DND-41 (cell line): ENCODE measurements at regions not wholly inside any gene's neighbourhood (a gene's known extent, or its start where the extent isn't known, plus 50 kb on each side); places are given as distances from the start of the nearest gene placed in this dataset.

Experiments
- ATAC-seq: fragments of 200-7000 bp; cut with Tn5 transposase; 3 replicates; pipeline ENCODE4 v1.9.1; 2021; ENCODE audit warnings: low read depth; ENCODE audit not compliant: insufficient read depth
- DNase-seq: peaks from one replicate; pipeline ENCODE4 v3.0.0-alpha.2; 2020
- H2AFZ ChIP-seq: 2 replicates; pipeline ENCODE4 v1.6.0; 2012; ENCODE audit warnings: low read depth, low read length
- H3K27ac ChIP-seq: 2 replicates; pipeline ENCODE4 v1.5.1; 2012; ENCODE audit warnings: low read length, inconsistent platforms
- H3K27me3 ChIP-seq: fragments of 200-600 bp; sonication (generic); 2 replicates; pipeline ENCODE4 v1.6.0; 2012; ENCODE audit warnings: low read length, mild to moderate bottlenecking, inconsistent platforms; ENCODE audit not compliant: insufficient read depth, poor library complexity
- H3K36me3 ChIP-seq: 2 replicates; pipeline ENCODE4 v1.5.1; 2012; ENCODE audit warnings: low read length, inconsistent platforms; ENCODE audit not compliant: insufficient read depth
- H3K4me1 ChIP-seq: 2 replicates; pipeline ENCODE4 v1.5.1; 2012; ENCODE audit warnings: mild to moderate bottlenecking, low read length; ENCODE audit not compliant: insufficient read depth
- H3K4me2 ChIP-seq: 2 replicates; pipeline ENCODE4 v1.6.0; 2012; ENCODE audit warnings: mild to moderate bottlenecking, moderate library complexity, low read length, inconsistent platforms; ENCODE audit not compliant: insufficient read depth
- H3K4me3 ChIP-seq, 2 experiments: fragments of 200-600 bp in 1 of 2; shearing (Covaris generic) in 1 of 2; 2 replicates each; pipeline ENCODE4 v1.5.1; 2012 to 2016; ENCODE audit warnings: inconsistent platforms in 2 of 2, low read length in 2 of 2, mild to moderate bottlenecking in 2 of 2, low read depth in 1 of 2, moderate library complexity in 1 of 2
- H3K79me2 ChIP-seq: 2 replicates; pipeline ENCODE4 v1.6.0; 2012; ENCODE audit warnings: low read length, inconsistent platforms; ENCODE audit not compliant: insufficient read depth
- H3K9ac ChIP-seq: 2 replicates; pipeline ENCODE4 v1.6.0; 2012; ENCODE audit warnings: low read depth, mild to moderate bottlenecking, inconsistent platforms, low read length, moderate library complexity
- H3K9me3 ChIP-seq: 2 replicates; pipeline ENCODE4 v1.5.1; 2012; ENCODE audit warnings: low read length, moderate library complexity, mild to moderate bottlenecking, inconsistent platforms; ENCODE audit not compliant: insufficient read depth, severe bottlenecking
- H4K20me1 ChIP-seq: 2 replicates; pipeline ENCODE4 v1.6.0; 2012; ENCODE audit warnings: low read length; ENCODE audit not compliant: insufficient read depth
- CTCF ChIP-seq: IDR thresholded peaks from 2 replicates; pipeline ENCODE4 v1.5.1; 2012; ENCODE audit warnings: borderline replicate concordance, low read length, moderate library complexity, mild to moderate bottlenecking; ENCODE audit not compliant: poor library complexity, severe bottlenecking; ENCODE audit errors: extremely low read depth
- EZH2 ChIP-seq: IDR thresholded peaks from 3 replicates; pipeline ENCODE4 v1.6.1; 2012; ENCODE audit warnings: borderline replicate concordance, low read depth, mild to moderate bottlenecking, moderate library complexity, low read length, inconsistent platforms; ENCODE audit not compliant: severe bottlenecking

GRCh38 chr6:108757357-108757756 is 90.9 kb upstream of the ARMC2 start:
- Histone ChIP-seq H2AFZ (no peak overlapping the region), H3K79me2 (no peaks in the 10 kb centered on the region), H3K4me2 (no peak overlapping the region), H4K20me1 (no peaks in the 10 kb centered on the region), H3K4me1 (no peaks in the 10 kb centered on the region), H3K9me3 (no peaks in the 10 kb centered on the region), H3K9ac (no peak overlapping the region), H3K4me3 (no peak overlapping the region), H3K36me3 (no peaks in the 10 kb centered on the region), H3K27me3 (no peaks in the 10 kb centered on the region), H3K27ac (no peak overlapping the region)
- DNase-seq (no peak), ATAC-seq (no peak)
- TF ChIP-seq CTCF, result no peak
- TF ChIP-seq EZH2, result no peak

- TF ChIP-seq CTCF, result no peak
- TF ChIP-seq EZH2, result no peak
- Histone ChIP-seq H3K4me1 (no peaks in the 10 kb centered on the region), H3K4me3 (no peak overlapping the region)
These were observed 89.3 kb upstream of the ARMC2 start for GRCh38 chr6:108758884-108759283.

DNA sequence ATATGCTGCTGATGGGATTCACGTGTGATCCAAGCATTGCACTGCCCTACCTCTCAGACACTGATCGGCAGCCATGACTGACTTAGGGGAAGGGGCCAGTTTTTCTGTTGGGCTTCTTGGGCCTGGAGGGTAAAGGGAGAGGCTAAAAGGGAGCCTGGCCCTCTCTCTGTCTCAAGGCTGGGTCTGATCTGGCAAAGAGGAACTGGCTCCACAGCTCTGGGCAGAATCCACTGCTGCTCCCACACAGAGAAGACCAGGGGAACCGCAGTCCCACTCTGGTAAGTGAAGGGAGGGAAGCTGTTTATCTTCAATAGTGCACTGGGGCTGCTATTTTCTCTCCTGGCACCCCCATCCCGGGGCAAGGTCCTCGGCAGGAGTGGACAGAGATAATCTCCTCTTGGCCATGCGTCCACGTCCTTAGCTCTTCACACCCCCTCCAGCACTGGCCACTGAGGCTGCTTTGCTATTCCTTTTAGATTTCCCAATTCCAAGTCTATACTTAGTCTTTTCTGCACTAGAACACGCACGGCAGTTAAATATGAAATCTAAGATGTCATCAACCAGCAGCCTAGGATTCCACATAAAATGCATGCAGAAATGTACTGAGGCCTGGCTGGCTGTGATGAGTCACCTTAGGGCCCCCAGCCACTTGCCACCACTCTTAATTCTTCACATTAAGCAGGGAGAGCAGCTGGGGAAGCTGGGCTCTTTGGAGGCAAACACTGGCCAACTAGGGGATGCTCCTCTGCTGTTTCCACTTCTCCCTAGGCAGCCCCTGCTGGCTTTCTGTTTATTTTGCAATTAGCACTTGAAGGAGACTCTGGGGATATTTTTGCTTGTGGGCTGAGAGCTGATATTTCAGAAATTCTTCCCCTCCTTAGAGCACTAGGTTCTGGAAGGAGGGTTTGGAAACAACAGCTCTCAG is 87.8 kb upstream of the ARMC2 start:
- ATAC-seq, result no peak
- H3K9ac ChIP-seq, result no peak overlapping the region

More at GRCh38 chr6:108758884-108759283, 89.3 kb upstream of the ARMC2 start:
- Histone ChIP-seq H3K9ac (no peak overlapping the region), H3K27ac (no peak overlapping the region), H3K4me2 (no peak overlapping the region), H3K79me2 (no peaks in the 10 kb centered on the region), H4K20me1 (no peaks in the 10 kb centered on the region), H3K27me3 (no peaks in the 10 kb centered on the region), H2AFZ (no peak overlapping the region), H3K9me3 (no peaks in the 10 kb centered on the region), H3K36me3 (no peaks in the 10 kb centered on the region)
- ATAC-seq, result no peak
- no peak for DNase-seq

More for the DNA sequence above, 87.8 kb upstream of the ARMC2 start:
- no peak overlapping the region for H3K27ac ChIP-seq
- no peaks in the 10 kb centered on the region for H3K9me3 ChIP-seq
- H3K79me2 ChIP-seq, result no peaks in the 10 kb centered on the region
- no peak overlapping the region for H3K4me2 ChIP-seq
- no peaks in the 10 kb centered on the region for H4K20me1 ChIP-seq
- no peaks in the 10 kb centered on the region for H3K27me3 ChIP-seq
- H3K4me1 ChIP-seq, result no peaks in the 10 kb centered on the region
- DNase-seq, result no peak
- H3K36me3 ChIP-seq, result no peaks in the 10 kb centered on the region
- H3K4me3 ChIP-seq, result no peak overlapping the region
- H2AFZ ChIP-seq, result no peak overlapping the region
- TF ChIP-seq EZH2 (no peak), CTCF (no peak)
